Left forelimb (tissue), 1 donor: ENCODE measurements at regions not wholly inside any gene's neighbourhood (a gene's known extent, or its start where the extent isn't known, plus 50 kb on each side); places are given as distances from the start of the nearest gene placed in this dataset.
"Not testable (repeated sequence)": the region's sequence is repeated elsewhere in the genome, so short reads cannot be mapped to it uniquely, and the experiment has no call there.

ENCODE experiments used
- DNase-seq: peaks from one replicate; pipeline ENCODE4 v3.0.0-alpha.2; 2018; ENCODE audit warnings: low spot score

DNA sequence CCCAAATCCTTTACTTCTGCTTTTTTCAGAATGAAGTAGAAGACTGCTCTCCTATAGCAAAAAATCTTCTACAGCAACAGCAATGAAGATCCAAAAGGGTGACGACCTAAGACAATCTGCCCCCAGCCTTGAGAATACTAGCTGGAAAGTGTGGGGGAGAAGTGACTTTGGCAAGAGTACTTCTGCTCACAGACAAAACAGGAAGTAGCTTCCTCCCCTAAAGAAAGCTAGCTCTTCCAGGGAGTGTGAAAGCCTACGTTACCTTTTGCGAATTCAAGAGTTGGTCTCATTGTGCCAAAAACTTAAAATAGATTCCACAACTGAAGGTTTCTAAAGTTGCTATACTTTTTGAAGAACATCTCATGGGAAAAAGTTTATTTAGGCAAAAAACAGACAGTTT, 1069.2 kb upstream of the CHAC2 start:
- DNase-seq: no peak

DNA sequence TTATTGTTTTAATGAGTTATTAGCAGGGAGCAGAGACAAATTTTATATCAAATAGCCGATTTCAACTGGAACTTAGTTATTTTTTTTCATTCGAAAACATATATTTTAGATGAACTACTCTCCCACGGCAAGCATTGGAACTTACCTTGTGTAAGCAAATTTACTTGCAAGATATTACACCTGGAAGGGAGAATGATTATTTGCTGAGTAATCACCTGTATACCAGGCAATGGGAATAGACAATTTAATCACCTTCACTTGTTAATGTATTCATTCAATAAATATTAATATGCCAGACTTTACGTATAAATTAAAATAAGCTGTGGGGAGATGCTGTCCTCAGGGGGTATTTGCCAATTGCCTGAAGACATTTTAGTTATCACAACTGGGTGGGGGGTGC, 1069.9 kb upstream of the CHAC2 start:
- DNase-seq: no peak

DNA sequence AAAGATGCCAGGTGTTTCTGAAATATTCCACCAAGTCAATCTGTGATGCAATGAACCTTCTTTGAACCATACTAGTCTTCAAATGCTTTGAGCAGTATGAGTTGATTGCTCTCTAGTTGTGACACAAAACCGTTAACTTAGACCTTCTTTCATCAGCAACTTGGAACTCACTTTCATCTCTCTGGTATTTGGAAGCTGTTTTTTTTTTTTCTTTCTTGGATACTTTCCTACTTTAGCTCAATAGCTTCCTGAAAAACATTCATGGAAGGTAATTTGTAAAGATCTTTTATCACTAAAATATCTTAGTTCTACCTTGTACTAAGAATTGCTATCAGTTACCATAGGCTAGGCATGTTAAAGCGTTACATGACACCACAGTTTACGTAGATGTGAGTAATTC, 1071.9 kb upstream of the CHAC2 start:
- no peak for DNase-seq

DNA sequence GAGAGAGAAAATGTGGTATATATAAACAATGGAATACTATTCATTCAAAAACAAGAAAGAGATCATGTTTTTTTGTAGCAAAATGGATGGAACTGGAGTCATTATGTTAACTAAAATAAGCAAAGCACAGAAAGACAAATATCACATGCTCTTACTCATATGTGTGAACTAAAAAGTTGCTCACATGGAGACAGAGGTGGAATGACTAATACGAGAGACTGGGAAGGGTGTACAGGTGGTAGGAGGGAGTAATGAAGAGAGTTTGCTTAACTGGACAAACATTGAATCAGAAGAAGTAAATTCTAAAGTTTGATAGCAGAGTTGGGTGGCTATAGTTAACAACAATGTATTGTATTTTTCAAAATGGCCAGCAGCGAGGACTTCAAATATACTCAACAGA, 1080.7 kb upstream of the CHAC2 start:
- DNase-seq: no peak

DNA sequence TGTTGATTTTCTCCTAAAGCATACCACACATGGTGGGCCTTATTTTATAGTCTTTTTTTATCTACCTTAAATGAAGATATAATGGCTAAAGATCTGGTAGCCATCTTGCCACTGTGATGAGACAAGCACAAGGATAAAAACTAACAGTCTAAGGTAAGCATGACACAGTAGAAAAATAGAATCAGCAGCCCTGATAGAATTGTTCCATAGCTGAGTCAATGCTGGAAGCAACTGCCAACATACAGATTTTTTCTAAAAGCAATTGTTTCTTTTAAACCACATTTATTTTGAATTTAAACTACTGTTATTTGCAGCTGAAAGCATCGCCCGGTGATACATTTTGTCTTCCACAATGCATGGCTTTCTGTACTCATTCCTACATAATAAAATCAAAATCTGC, 1091.5 kb upstream of the CHAC2 start:
- no peak for DNase-seq

DNA sequence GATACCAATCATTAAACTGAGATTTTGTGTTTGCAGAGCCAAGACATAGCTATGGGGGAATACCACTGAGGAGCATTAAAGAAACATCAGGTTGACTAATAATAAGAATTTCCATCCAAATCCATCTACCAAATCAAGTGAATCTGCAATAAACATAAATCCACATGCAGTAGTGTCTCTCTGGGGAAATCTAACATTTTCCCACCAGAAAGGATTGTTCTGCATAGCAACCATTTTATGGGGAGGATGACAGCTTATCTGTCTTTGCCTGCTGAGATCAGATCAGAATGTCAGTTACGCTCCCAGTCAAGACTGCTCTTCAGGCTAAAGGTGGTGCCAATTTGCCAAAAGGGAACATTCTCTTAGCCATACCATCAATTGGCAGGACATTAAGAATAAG, 1098.9 kb upstream of the CHAC2 start:
- DNase-seq: no peak

DNA sequence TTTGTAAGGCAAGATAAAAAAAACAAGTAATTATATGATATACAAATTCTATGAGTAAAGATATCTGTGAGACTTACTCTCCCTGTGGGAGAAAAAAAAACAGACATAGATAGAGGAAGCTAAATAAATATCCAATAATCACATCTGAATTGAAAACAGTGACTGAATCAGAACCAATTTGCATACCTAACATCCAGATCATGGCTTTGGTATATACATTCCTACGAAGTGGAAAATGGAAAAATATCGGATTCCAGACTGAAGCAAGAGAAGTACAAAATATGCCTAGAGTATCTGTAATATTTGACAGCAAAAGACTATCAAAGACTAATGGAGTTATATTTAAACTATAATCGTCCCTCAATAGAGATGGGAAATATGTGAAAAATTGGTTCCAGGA, 1108.1 kb upstream of the CHAC2 start:
- DNase-seq: no peak

DNA sequence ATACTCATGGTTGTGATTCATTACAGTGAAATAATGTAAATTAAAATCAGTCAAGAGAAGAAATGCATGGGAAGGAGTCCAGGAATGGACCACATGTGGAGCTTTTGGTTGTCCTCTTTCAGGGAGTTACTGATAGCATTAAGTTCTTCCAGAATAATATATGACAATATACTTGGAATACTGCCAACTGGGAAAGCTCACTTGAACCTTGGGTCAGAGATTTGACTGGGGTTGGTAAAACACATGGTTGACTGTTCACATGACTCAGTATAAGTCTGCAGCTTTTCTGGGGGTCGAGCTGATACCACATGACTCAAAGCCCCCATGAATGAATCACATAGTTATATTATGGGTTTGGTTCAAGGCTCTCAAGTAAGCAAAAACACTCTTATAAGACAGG, 1109.0 kb upstream of the CHAC2 start:
- no peak for DNase-seq

DNA sequence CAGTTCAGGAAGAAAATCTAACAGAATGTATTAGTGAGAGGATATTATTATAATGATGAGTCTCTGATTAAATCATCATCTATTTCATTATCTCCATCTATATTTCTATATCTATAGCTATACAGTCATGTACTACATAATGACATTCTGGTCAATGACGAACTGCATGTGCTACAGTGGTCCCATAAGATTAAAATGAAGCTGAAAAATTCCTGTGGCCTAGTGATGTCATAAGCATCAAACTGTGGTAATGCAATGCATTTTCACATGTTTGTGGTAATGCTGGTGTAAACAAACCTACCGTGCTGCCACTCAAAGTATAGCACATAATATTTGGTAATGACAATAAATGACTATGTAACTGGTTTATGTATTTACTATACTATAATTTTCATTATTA, 1127.9 kb upstream of the CHAC2 start:
- DNase-seq: no peak

DNA sequence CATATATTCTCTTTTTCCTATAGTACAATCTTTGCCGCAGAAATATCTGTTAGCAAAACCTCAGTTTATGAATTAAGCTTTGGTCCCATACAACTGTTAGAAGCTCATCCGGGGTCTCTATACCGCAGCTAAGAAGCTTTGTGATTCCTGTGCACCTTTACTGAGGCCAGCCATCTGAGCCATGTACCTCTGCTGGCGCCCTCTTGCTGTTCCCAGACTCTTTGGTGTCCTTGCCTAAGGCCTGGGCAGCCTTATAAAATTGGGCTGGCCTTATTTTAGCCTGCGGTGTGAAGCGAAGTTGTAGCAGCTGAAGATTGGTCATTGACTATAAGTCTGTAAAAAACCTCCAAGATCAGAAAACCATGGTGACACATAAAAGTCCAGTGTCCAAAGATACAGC, 1135.1 kb upstream of the CHAC2 start:
- DNase-seq: no peak

DNA sequence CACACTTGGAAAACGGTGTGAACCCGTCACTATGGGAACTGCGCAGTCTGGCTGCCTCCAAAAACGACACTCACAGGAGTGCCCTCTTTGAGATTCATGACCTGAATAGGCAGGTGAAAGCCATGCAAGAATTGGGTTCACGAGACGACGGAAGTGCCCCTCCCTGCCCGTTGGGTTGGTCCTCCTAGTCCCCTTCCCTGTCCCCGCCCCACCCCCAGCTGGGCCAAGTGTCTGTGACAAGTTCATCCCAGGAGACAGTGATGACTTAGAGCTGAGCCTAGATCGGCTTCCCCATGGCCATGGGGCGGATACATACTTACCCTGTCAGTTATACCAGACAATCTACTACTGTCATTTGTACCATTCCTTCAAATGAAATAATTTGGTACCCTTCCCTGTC, 1137.7 kb upstream of the CHAC2 start:
- no peak for DNase-seq

DNA sequence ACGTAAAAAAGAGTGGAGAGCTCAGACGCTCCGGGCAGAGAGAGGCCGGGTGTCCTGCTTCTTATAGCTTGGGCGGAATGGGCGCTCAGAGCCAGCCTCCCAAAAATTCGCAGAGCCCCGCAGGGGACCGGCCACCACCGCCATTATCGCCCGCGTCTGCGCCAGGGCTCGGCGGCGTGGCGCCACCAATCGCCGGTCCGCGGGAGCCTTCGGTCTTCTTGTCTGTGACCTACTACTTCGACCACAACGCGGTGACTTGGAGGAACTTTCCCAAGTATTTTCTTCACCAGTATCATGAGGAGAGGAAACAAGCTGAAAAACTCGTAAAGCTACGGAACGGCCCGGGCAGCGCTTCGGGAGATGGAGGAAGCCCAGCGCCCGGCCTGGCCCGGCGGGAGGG, 1138.1 kb upstream of the CHAC2 start:
- DNase-seq: no peak

DNA sequence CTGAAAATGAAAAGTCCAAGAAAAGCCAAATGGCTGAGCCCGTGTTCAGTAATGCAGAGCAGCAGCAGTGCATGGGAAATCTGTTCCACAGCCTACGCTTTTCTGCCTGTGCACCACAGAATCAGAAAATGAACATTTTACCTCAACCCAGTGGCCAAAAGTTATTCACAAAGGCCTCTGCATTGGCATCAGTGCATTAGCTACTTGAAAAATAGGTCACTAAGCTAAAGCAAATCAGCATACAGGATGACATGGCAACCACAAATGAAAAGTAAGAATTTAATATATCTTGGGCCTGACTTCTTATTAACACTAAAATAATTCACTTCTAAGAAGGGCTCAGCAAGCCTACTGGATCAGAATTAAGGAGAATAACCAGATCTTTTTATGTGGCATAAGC, 1145.3 kb upstream of the CHAC2 start:
- DNase-seq: no peak

DNA sequence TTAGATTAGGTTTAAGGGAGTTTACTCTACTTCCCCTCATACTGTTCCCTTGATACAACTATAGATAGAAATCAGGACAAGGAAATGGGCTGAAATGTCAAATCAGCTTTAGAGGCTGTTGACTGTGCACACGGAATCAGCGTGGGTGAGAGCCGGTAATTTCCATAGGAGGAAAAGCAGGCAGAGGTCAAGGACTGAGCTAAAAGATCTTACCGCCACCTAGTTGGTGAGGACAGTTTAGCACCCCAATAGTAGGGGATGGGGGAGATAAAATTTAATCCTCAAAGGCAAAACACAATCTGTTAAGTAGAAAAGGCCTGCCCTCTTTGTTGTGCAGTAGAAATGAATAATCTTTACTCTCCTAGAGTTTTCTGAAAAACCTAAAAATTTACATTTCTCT, 1154.5 kb upstream of the CHAC2 start:
- DNase-seq: no peak

DNA sequence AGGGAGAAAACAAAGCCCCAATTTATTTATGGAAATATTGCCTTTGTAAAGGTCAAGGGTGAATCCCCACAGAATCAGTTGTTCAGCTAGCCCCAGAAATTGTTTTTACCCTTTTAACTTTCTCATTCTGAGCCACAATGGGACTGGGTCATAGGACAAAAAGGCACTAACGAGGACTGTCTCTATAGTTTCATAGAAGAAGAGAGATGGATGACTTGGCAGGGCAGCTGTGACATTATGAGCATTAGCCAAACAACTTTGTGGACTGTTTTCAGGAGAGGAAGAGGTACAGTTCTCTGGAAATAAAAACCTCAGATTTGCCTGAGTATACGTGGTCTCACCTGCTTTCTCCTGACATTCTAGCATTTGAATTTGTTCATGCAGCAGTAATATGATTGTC, 1155.8 kb upstream of the CHAC2 start:
- DNase-seq: no peak

DNA sequence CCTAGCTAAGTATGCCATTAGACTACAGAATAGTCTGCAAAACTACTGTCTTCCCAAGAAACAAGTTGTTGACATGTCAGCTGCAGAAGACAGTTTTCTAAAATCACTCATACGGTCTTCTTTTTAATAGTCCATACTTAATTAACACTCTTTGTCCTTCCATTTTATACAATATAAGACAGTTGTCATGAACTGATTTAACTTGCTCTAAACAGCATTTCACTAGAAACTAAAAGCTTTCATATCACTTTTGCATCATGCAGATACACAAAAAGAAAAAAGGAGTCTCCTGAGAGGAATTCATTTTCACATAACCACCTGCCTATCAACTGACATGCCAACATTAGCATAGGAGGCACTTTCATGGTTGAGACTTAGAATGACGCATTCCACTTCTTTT, 1159.6 kb upstream of the CHAC2 start:
- no peak for DNase-seq

DNA sequence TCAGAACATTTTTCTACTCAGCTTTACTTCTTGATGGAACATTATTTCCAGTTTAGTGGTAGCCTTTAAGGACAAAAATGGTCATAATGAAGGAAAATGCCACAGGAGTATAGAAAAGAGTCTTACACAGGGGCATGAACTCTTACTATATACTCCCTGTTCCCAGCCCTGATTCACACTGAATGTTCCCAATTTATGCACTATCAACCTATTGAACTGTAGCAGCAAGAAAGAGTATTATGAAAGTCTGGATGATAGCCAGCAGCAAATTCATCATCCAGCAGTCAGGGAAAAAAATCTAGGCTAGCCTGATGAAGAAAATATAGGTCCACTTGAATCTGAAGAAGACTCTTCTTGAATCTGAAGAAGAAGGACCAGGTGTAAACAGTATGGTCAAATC, 1170.3 kb upstream of the CHAC2 start:
- no peak for DNase-seq

DNA sequence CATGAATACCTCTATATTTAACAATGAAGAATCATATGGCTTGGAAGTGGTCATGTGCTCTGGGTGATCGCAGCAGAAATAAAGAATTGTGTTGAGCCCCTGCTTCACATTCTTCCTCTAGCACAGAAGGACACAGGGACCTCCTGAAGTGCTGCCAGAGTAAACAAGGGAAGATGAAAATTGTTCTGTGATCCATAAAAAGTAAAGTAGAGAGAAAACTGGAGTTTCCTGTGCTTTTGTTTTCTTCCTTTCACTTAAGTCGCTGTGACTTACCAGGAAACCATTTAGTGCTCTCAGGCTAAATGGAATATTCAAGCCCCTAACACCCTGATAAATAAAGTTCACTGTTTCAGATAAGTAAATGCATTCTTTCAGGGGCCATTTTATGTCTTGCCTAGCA, 1173.6 kb upstream of the CHAC2 start:
- DNase-seq: no peak

DNA sequence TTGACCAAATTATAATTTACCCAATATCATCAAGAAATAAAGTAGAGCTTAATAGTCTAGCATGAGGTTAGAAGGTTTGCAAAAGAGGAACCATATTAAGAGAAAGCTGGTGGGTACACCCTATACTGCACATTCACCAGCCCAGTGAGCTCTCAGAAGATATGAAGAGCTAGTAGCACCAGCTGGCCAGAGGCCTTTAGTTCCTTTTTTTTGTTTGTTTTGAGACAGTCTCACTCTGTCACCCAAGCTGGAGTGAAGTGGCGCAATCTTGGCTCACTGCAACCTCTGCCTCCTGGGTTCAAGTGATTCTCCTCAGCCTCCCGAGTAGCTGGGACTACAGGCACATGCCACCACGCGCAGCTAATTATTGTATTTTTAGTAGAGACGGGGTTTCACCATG, 1183.5 kb upstream of the CHAC2 start:
- DNase-seq: not testable (repeated sequence)

DNA sequence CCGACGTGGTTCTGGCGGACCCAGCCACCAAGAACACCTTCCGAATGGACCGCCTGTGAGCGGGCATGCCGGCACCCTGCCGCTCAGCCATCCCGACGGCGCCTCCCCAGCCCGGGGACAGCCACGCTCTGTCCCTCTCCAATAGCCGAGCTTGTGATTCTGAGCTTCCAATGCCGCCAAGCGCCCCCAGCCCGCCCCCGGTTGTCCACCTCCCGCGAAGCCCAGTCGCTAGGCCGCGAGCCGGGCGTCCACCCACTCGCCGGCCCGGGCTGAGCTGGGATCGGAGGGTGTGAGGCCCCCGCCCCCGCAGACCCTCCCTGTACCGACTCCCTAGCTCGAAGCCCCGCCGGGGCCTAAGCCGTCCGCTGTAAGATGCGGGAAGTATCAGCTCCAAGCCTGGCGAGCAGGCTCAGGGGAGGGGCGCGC, 1195.1 kb upstream of the CHAC2 start:
- DNase-seq: peak; percentile 60

DNA sequence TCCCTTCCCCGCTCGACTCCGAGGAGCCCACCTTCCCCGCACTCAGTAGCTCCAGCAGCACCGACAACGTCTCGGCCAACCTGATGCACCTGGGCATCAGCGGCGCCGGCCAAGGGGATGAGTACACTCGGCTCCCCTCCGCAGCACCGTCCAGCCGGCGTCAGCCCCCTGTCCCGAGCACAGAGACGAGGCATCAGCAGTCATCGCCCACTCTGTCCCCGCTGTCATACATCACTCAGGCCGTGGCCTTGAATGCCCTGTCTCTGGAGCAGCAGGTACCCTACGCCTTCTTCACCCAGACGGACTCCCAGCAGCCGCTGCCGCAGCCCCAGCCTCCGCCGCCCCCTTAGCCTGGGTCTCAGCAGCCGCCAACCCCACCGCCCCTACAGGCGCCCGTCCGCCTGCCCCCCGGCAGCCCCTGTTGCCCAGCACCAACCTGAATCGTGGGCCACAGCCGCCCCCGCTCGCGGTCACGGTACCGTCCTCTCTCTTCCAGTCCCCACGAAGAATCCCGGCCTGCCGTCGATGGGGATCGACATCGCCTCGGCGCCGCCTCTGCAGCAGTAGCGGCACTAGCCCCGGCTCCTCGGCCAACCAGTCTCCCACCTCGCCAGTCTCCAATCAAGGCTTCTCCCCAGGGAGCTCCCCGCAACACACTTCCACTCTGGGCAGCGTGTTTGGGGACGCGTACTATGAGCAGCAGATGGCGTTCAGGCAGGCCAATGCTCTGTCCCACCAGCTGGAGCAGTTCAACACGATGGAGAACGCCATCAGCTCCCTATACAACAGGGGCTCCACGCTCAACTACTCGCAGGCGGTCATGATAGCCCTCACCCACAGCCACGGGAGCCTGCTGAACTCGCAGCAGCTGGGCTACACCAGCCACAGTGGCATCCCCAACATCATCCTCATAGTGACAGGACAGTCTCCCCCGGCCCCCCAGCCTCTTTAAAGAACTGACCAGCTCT, 1195.9 kb upstream of the CHAC2 start:
- DNase-seq: peak; percentile 57

DNA sequence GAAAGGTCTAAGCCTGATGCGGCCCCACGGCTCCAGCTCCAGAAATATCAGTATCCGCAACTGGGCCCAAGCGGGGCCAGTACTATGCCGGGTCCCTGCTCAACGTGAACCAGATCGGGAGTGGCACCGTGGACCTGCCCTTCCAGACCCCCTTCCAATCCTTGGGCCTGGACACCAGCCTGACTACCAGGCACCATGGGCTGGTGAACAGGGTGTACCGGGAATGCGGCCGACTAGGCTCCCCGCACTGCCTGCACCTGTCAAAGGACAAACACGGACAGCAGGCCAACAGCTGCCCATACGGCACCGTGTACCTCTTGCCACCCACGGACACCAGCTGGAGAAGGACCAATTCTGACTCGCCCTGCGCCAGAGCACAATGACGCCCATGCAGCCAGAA, 1196.9 kb upstream of the CHAC2 start:
- no peak for DNase-seq

DNA sequence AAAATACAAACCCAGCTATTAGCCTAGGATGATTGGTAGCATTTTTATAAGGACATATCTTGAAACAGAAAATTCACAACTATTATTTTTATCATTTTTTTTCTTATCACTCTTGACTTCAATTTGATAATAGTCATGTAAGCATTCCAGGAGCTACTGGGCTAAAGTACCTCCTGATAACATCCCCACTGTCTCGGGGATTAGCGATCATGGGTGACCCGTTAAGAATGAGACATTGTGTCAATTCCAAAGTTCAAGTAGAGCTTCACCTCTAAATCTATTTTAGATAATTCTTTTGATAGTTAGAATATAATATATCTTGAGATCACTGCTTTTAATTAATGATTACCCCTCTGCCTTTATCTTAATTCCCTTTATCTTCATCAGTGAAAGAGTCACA, 1204.5 kb upstream of the CHAC2 start:
- no peak for DNase-seq

DNA sequence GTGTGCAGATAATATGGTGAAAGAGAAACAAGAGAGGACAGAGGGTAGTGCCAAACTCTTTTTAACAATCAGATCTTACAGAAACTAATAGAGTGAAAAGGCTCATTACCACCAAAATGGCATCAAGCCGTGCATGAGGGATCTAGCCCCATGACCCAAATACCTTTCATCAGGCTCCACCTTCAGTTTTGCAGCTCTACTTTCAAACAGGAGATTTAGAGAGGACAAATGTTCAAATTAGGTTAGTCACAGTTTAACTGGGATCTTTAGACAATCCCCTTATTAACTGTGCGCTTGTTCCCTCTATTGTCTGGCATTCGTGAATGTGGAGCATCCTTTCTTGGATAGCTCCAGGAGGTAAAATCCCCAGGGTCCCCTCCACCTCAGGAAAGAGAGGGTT, 1209.3 kb upstream of the CHAC2 start:
- no peak for DNase-seq
